ENCODE measurements at regions not wholly inside any gene's neighbourhood (a gene's known extent, or its start where the extent isn't known, plus 50 kb on each side); places are given as distances from the start of the nearest gene placed in this dataset.

- TF ChIP-seq CTCF (IDR thresholded peaks at IDR 0.05), result no peak
- CTCF ChIA-PET, result no interaction called here
- intact Hi-C loops (cut with micrococcal nuclease), result no loop called here
- POLR2A ChIA-PET, result no interaction called here
- Mint-ChIP-seq H3K4me1 (peaks cover 20% of the 10 kb centered on the region), H3K27me3 (peaks cover 9% of the 10 kb centered on the region), H3K4me3 (no peak overlapping the region), H3K36me3 (ENCODE audit: low read depth) (no peaks in the 10 kb centered on the region), H3K27ac (no peak overlapping the region), H3K9me3 (no peaks in the 10 kb centered on the region)
- ATAC-seq (ENCODE audit: low read depth) (no peak), DNase-seq (no peak)
Measured at GRCh38 chr12:3945671-3946070, 72.5 kb upstream of the PARP11 start.

GRCh38 chr12:3944620-3945019 is 71.4 kb upstream of the PARP11 start:
- no peak overlapping the region for H3K4me3 Mint-ChIP-seq
- no peaks in the 10 kb centered on the region for H3K36me3 Mint-ChIP-seq (ENCODE audit: low read depth)
- ChIA-PET POLR2A (no interaction called here), CTCF (no interaction called here)
- no peak overlapping the region for H3K27ac Mint-ChIP-seq
- peaks cover 9% of the 10 kb centered on the region for H3K27me3 Mint-ChIP-seq
- peaks cover 20% of the 10 kb centered on the region for H3K4me1 Mint-ChIP-seq
- TF ChIP-seq CTCF (IDR thresholded peaks at IDR 0.05), result no peak
- ATAC-seq (ENCODE audit: low read depth) (no peak), DNase-seq (no peak)
- no peaks in the 10 kb centered on the region for H3K9me3 Mint-ChIP-seq
- intact Hi-C loops (cut with micrococcal nuclease), result no loop called here

- ATAC-seq (ENCODE audit: low read depth), result no peak
- DNase-seq, result no peak
- Mint-ChIP-seq H3K9me3 (no peaks in the 10 kb centered on the region), H3K27ac (no peak overlapping the region), H3K4me1 (peaks cover 3% of the 10 kb centered on the region), H3K27me3 (peaks cover 5% of the 10 kb centered on the region), H3K4me3 (no peak overlapping the region), H3K36me3 (ENCODE audit: low read depth) (no peaks in the 10 kb centered on the region)
- CTCF ChIA-PET, result no interaction called here
- intact Hi-C loops (cut with micrococcal nuclease), result no loop called here
- TF ChIP-seq CTCF (IDR thresholded peaks at IDR 0.05), result no peak
- POLR2A ChIA-PET, result no interaction called here
Measured at GRCh38 chr12:3938042-3938544, 64.9 kb upstream of the PARP11 start.

- ChIA-PET POLR2A (no interaction called here), CTCF (no interaction called here)
- intact Hi-C loops (cut with micrococcal nuclease), result no loop called here
- Mint-ChIP-seq H3K27ac (no peak overlapping the region), H3K4me1 (peaks cover 3% of the 10 kb centered on the region), H3K9me3 (no peaks in the 10 kb centered on the region), H3K4me3 (no peak overlapping the region), H3K36me3 (ENCODE audit: low read depth) (no peaks in the 10 kb centered on the region), H3K27me3 (peaks cover 24% of the 10 kb centered on the region)
- TF ChIP-seq CTCF (IDR thresholded peaks at IDR 0.05), result no peak
- ATAC-seq (ENCODE audit: low read depth), result no peak
- no peak for DNase-seq
Measured at GRCh38 chr12:3935078-3935477, 61.9 kb upstream of the PARP11 start.

- Mint-ChIP-seq H3K9me3 (no peaks in the 10 kb centered on the region), H3K27ac (no peak overlapping the region), H3K4me1 (peaks cover 5% of the 10 kb centered on the region), H3K27me3 (peaks cover 32% of the 10 kb centered on the region), H3K4me3 (no peak overlapping the region), H3K36me3 (ENCODE audit: low read depth) (no peaks in the 10 kb centered on the region)
- CTCF ChIA-PET, result no interaction called here
- intact Hi-C loops (cut with micrococcal nuclease), result no loop called here
- no peak for DNase-seq
- no peak for TF ChIP-seq CTCF (IDR thresholded peaks at IDR 0.05)
- ATAC-seq (ENCODE audit: low read depth), result no peak
- POLR2A ChIA-PET, result no interaction called here
Measured at GRCh38 chr12:3933819-3934192, 60.6 kb upstream of the PARP11 start.

All from activated B cell treated with CpG ODN at 0.5 μM for 24 hours (primary cell).